ENCODE measurements at regions not wholly inside any gene's neighbourhood (a gene's known extent, or its start where the extent isn't known, plus 50 kb on each side); places are given as distances from the start of the nearest gene placed in this dataset.

DNA sequence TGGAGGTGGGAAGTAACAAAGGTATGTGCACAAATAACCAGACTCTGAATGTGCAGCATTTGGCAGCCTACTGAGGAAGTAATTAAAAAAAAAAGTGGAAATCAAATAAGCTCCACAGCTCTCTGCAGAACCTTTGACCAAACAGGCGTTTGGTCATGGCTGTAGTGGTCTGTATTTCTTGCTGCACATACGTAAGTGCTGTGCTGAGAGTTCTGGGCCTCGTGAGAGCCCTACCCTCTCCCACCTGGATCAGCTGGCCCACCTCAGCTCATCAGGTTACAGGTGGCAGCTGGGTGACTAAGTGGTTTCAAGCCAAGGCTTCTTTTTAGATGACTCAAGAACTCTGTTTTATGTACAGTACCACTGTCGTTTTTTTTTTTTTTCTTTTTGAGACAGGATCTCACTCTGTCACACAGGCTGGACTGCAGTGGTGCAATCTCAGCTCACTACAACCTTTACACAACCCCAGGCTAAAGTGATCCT lies 178.2 kb upstream of the KLF6 start:
- Mint-ChIP-seq H3K36me3 (ENCODE audit: low read depth) (no peaks in the 10 kb centered on the region), H3K4me1 (ENCODE audit: low read depth) (no peaks in the 10 kb centered on the region), H3K27me3 (ENCODE audit: insufficient read depth) (no peaks in the 10 kb centered on the region), H3K4me3 (no peak overlapping the region), H3K9me3 (no peaks in the 10 kb centered on the region), H3K27ac (no peak overlapping the region)
- TF ChIP-seq, protein P1, sequence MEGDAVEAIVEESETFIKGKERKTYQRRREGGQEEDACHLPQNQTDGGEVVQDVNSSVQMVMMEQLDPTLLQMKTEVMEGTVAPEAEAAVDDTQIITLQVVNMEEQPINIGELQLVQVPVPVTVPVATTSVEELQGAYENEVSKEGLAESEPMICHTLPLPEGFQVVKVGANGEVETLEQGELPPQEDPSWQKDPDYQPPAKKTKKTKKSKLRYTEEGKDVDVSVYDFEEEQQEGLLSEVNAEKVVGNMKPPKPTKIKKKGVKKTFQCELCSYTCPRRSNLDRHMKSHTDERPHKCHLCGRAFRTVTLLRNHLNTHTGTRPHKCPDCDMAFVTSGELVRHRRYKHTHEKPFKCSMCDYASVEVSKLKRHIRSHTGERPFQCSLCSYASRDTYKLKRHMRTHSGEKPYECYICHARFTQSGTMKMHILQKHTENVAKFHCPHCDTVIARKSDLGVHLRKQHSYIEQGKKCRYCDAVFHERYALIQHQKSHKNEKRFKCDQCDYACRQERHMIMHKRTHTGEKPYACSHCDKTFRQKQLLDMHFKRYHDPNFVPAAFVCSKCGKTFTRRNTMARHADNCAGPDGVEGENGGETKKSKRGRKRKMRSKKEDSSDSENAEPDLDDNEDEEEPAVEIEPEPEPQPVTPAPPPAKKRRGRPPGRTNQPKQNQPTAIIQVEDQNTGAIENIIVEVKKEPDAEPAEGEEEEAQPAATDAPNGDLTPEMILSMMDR (IDR thresholded peaks at IDR 0.05): no peak
- no peak for DNase-seq

DNA sequence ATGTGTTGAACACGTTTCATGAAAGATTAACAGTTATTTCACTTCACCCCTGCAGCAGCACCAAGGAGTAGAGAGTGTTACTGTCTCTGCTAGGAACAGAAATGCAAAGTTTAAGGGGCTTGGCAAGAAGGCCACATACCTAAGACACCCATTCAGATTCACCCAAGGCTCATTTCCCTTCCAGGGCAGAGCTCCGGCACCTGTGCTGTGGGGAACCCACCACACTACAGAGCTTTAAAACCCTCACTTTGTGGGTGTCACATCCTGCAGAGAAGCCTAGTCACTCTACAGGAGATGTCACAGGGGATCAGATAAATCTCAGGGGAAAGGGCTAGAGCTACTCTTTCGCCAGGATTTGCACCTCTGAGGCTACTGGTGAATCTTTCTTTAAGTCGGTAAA lies 176.1 kb upstream of the KLF6 start:
- H3K9me3 Mint-ChIP-seq: no peaks in the 10 kb centered on the region
- TF ChIP-seq, protein P1 (IDR thresholded peaks at IDR 0.05): no peak
- DNase-seq: no peak
- no peaks in the 10 kb centered on the region for H3K27me3 Mint-ChIP-seq (ENCODE audit: insufficient read depth)
- H3K36me3 Mint-ChIP-seq (ENCODE audit: low read depth): no peaks in the 10 kb centered on the region
- no peaks in the 10 kb centered on the region for H3K4me1 Mint-ChIP-seq (ENCODE audit: low read depth)
- no peak overlapping the region for H3K4me3 Mint-ChIP-seq
- no peak overlapping the region for H3K27ac Mint-ChIP-seq

DNA sequence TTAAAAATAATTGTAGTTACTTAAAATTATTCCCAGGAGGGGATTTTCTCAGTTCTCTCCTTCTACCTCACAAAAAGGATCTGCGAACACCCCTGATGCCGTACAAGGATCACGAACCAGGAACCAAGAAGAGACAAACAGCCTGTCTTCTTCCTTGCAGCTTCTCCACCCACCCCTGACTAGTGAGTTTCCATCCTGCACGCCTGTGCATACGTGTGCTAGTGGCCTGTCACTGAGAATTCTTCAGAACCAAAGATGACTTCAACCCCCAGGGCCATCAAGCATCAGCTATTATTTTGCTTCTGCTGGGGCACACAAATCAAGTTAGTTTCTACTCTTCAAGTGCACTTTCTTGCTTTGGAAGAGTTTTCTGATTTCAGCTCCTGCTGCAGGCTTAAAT lies 175.5 kb upstream of the KLF6 start:
- Mint-ChIP-seq H3K36me3 (ENCODE audit: low read depth) (no peaks in the 10 kb centered on the region), H3K27ac (no peak overlapping the region), H3K27me3 (ENCODE audit: insufficient read depth) (no peaks in the 10 kb centered on the region), H3K4me3 (no peak overlapping the region), H3K4me1 (ENCODE audit: low read depth) (no peaks in the 10 kb centered on the region), H3K9me3 (no peaks in the 10 kb centered on the region)
- TF ChIP-seq, protein P1 (IDR thresholded peaks at IDR 0.05): no peak
- no peak for DNase-seq

DNA sequence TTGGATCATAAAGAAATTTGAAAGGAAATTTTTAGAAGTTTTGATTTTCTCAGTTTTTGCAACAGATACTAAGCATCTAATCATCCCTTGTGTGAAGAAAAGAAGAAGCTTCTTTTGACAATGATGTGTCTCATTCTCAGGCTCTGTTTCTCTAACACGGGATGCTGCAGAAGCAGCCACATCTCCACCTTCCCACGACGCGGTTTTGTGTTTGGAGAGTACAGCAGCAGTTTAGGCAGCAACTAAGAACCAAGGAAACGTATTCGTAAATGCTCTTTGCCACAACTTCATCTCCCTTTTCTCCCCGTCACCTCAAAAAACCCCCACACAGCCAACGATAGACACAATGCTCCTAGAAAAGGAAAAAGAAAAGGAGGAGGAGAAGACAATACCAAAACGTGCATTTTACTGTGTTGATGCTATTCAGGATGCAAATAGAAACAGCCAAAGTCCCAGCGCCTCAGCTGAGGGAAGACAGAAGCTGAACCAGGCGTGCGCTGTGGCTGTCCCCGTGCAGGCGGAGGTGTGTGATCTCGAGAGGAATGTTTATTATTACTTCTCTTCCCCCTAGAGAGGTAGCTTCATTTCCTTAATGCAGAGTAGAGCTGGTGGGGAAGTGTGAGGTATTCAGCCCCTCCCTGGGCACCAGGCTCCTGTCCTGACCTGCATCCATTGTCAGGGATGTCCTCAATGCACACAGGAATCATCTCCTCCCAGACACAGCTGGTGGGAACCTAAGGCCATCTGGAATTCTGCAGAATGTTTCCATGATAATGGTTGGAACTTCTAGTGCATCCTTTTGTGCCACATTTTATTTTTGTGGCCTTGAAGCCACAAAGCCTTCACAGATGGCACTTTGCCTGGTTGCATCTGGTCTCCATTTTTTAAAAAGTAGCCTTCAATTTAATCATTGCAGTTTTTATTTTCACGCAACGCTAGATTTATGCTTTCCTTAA lies 174.6 kb upstream of the KLF6 start:
- H3K36me3 Mint-ChIP-seq (ENCODE audit: low read depth): no peaks in the 10 kb centered on the region
- DNase-seq: no peak
- no peaks in the 10 kb centered on the region for H3K9me3 Mint-ChIP-seq
- no peak overlapping the region for H3K27ac Mint-ChIP-seq
- no peak overlapping the region for H3K4me3 Mint-ChIP-seq
- H3K27me3 Mint-ChIP-seq (ENCODE audit: insufficient read depth): no peaks in the 10 kb centered on the region
- no peaks in the 10 kb centered on the region for H3K4me1 Mint-ChIP-seq (ENCODE audit: low read depth)
- TF ChIP-seq, protein P1 (IDR thresholded peaks at IDR 0.05): no peak

DNA sequence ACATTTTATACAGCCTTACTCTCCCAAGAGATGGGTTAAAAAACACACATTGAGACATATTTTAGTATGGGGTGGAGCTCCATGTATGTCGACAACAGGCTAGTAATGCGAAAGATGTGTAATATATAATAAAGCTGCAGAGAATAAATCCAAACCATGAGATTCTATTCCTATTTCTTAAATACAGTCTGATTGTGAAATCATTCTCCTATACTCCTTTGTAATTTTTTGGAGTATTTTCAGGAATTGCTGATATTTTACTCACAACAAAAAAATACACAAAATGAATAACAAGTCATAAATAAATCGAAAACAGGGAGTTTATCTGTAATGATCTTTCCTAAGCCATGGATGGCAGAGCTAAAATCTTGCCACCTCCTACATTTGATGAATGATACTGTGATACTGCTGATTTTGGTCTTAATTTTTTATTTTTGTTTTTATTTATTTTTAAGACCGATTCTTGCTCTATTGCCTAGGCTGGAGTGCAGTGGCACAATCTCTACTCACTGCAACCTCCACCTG lies 173.5 kb upstream of the KLF6 start:
- no peaks in the 10 kb centered on the region for H3K27me3 Mint-ChIP-seq (ENCODE audit: insufficient read depth)
- TF ChIP-seq, protein P1 (IDR thresholded peaks at IDR 0.05): no peak
- H3K27ac Mint-ChIP-seq: no peak overlapping the region
- no peaks in the 10 kb centered on the region for H3K36me3 Mint-ChIP-seq (ENCODE audit: low read depth)
- no peaks in the 10 kb centered on the region for H3K9me3 Mint-ChIP-seq
- DNase-seq: no peak
- no peaks in the 10 kb centered on the region for H3K4me1 Mint-ChIP-seq (ENCODE audit: low read depth)
- no peak overlapping the region for H3K4me3 Mint-ChIP-seq

Measured in HFFc6 (cell line).